Mesothelial cell of epicardium (in vitro differentiated cells): ENCODE measurements at regions not wholly inside any gene's neighbourhood (a gene's known extent, or its start where the extent isn't known, plus 50 kb on each side); places are given as distances from the start of the nearest gene placed in this dataset.

ENCODE experiments used
- DNase-seq, 2 experiments: peaks; one replicate each; pipeline ENCODE4 v3.0.0; 2021; ENCODE audit warnings: low spot score in 2 of 2; ENCODE audit not compliant: unreplicated experiment in 2 of 2
- H3K27ac Mint-ChIP-seq: 2 replicates; pipeline ENCODE4 v1.8.0; 2021; ENCODE audit warnings: mixed read lengths
- H3K27me3 Mint-ChIP-seq: 2 replicates; pipeline ENCODE4 v1.8.0; 2021; ENCODE audit warnings: low read depth, mixed read lengths
- H3K36me3 Mint-ChIP-seq: 2 replicates; pipeline ENCODE4 v1.8.0; 2021; ENCODE audit warnings: mixed read lengths
- H3K4me1 Mint-ChIP-seq: 2 replicates; pipeline ENCODE4 v1.8.0; 2021; ENCODE audit warnings: mixed read lengths
- H3K4me3 Mint-ChIP-seq: 2 replicates; pipeline ENCODE4 v1.8.0; 2021; ENCODE audit warnings: mild to moderate bottlenecking, moderate library complexity, mixed read lengths
- H3K9me3 Mint-ChIP-seq: 2 replicates; pipeline ENCODE4 v1.8.0; 2021; ENCODE audit warnings: mixed read lengths
- TF ChIP-seq, protein P1 (sequence below): fragments of 200-600 bp; sonication (generic); IDR thresholded peaks from one replicate; pipeline ENCODE4 v1.5.0; 2021; ENCODE audit warnings: antibody characterized with exemption; ENCODE audit not compliant: unreplicated experiment

DNA sequence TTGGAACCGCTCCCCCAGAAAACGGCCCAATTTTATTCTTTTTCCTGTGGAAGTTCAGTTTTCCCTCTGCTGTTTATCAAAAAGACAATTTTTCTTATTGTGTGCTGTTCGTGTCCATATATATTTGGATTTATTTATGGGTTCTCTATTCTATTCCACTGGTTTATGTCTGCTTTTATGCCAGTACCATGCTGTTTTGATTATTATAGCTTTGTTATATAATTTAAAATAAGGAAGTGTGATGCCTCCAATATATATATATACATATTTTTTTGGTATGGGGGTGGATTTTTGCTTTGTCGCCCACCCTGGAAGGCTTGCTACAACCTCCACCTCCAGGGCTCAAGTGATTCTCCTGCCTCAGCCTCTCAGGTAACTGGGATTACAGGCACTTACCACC is 103.3 kb downstream of the TFAP2B start:
- Mint-ChIP-seq H3K4me3 (no peak overlapping the region), H3K9me3 (peaks cover 33% of the 10 kb centered on the region), H3K36me3 (peaks cover 8% of the 10 kb centered on the region), H3K27ac (no peak overlapping the region), H3K27me3 (peaks cover 3% of the 10 kb centered on the region), H3K4me1 (peaks cover 25% of the 10 kb centered on the region)
- TF ChIP-seq, protein P1, sequence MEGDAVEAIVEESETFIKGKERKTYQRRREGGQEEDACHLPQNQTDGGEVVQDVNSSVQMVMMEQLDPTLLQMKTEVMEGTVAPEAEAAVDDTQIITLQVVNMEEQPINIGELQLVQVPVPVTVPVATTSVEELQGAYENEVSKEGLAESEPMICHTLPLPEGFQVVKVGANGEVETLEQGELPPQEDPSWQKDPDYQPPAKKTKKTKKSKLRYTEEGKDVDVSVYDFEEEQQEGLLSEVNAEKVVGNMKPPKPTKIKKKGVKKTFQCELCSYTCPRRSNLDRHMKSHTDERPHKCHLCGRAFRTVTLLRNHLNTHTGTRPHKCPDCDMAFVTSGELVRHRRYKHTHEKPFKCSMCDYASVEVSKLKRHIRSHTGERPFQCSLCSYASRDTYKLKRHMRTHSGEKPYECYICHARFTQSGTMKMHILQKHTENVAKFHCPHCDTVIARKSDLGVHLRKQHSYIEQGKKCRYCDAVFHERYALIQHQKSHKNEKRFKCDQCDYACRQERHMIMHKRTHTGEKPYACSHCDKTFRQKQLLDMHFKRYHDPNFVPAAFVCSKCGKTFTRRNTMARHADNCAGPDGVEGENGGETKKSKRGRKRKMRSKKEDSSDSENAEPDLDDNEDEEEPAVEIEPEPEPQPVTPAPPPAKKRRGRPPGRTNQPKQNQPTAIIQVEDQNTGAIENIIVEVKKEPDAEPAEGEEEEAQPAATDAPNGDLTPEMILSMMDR = no peak
- no peak for DNase-seq

DNA sequence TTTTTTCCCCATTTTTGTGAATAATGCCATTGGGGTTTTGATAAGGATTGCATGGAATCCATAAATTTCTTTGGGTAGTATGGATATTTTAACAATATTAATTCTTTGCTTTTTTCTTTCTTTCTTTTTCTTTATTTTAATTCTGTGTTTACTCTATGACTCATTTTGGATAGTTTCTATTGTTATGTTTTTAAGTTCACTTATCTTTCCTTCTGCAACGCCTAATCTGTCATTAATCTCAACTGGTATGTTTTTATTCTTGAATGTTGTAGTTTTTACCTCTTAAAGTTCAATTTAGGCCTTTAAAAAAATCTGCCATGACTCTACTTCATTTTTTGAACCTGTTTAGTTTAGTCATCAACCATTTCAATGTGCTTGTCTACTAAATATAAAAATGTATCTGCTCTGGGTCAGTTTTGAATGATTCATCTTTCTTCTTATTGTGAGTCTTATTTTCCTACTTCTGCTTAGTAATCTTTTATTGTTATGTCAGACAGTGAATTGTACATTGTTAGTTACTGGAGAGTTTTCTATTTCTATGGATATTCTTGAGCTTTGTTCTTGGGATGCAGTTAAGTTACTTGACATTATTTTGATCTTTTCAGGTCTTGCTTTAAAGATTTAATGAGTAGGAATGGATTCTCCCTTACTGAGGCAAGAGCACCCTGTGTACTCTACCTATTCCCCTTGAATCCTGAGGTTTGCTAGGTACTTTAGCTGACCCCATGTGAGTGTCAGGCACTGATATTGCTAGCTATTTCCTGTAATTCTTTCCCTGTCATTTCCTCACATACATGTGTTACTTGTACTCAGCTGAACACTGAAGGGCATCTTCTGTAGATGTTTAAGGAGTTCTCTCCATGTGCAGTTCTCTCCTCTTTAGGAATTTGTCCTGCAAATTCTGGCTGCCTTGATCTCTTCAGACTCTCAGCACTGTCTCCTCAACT is 104.2 kb downstream of the TFAP2B start:
- Mint-ChIP-seq H3K27ac (no peak overlapping the region), H3K4me3 (no peak overlapping the region), H3K27me3 (peaks cover 3% of the 10 kb centered on the region), H3K9me3 (peaks cover 37% of the 10 kb centered on the region), H3K36me3 (peaks cover 8% of the 10 kb centered on the region), H3K4me1 (peaks cover 25% of the 10 kb centered on the region)
- no peak for DNase-seq
- TF ChIP-seq, protein P1 = no peak

DNA sequence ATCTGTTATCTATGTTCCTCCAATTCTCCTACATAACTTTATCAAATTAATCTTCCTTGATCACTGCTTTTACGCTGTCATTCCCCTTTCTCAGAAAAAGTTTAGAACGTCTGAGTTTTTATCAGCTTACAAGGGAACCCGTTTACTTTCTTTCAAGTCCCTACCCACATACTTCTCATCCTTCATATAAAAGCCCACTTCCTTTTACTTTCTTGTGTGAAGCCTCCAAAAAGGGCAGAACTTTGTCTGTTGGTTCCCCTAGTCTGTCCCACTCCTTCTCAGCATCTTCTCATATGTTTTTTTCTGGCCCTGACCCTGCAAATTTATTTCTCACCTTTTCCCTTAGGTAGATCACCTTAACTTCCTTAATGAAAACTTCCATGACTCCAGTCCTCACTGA is 106.1 kb downstream of the TFAP2B start:
- TF ChIP-seq, protein P1 = no peak
- DNase-seq = no peak
- Mint-ChIP-seq H3K9me3 (peaks cover 25% of the 10 kb centered on the region), H3K27me3 (peaks cover under 1% of the 10 kb centered on the region), H3K27ac (peak overlapping the region; percentile 3), H3K4me3 (no peak overlapping the region), H3K4me1 (peaks cover 31% of the 10 kb centered on the region), H3K36me3 (peaks cover 8% of the 10 kb centered on the region)

DNA sequence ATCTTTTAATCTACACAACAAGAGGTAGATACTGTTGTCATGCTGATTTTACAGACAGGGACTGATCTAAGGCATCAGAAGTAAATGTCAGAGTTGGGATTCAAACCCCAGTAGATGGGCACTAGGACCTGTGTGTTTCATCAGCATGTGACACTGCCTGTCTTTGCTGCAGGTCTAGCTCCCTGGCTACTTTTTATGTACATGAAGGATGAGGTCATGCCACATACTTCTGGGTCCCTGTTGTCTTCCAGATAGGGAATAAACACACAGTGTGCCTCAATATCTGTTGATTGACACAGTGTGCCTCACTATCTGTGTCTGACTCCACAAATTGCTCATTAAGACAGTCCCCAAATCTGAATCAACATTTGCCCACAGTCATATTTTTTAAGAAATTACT is 106.9 kb downstream of the TFAP2B start:
- Mint-ChIP-seq H3K4me3 (no peak overlapping the region), H3K4me1 (peaks cover 31% of the 10 kb centered on the region), H3K9me3 (peaks cover 17% of the 10 kb centered on the region), H3K27me3 (no peaks in the 10 kb centered on the region), H3K27ac (no peak overlapping the region), H3K36me3 (peaks cover 6% of the 10 kb centered on the region)
- TF ChIP-seq, protein P1 = no peak
- no peak for DNase-seq

DNA sequence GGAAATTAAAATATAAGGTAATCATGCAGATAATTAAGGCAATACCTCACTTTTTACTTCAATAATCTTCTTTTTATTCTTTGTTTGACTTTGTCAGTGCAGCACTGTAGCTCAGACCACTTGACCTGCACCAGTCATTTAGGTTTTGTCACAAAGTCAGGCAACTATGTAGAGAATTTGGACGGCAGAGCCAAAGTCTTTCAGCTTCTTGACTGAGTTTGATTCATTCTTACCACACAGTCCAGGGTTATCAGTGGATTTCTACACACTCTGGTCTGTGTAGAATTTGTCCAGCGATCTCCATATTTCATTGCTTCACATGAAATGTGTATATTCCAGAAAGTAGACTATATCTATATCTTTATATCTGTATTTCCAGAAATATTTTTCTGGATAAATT is 107.3 kb downstream of the TFAP2B start:
- DNase-seq = no peak
- TF ChIP-seq, protein P1 = no peak
- peaks cover 3% of the 10 kb centered on the region for H3K36me3 Mint-ChIP-seq
- H3K27me3 Mint-ChIP-seq = no peaks in the 10 kb centered on the region
- H3K27ac Mint-ChIP-seq = no peak overlapping the region
- peaks cover 31% of the 10 kb centered on the region for H3K4me1 Mint-ChIP-seq
- no peak overlapping the region for H3K4me3 Mint-ChIP-seq
- H3K9me3 Mint-ChIP-seq = peaks cover 13% of the 10 kb centered on the region
